H1 (cell line): ENCODE measurements at regions not wholly inside any gene's neighbourhood (a gene's known extent, or its start where the extent isn't known, plus 50 kb on each side); places are given as distances from the start of the nearest gene placed in this dataset.

ENCODE experiments used
- CTCF ChIA-PET: fragments of 300-600 bp; sonication (Branson Sonifier 250); formaldehyde crosslinking; loops from one replicate; lab custom pipeline; 2021; ENCODE audit not compliant: partially characterized antibody; lab: Charles Lee
- POLR2A ChIA-PET: fragments of 300-600 bp; sonication (Branson Sonifier 250); formaldehyde crosslinking; loops from one replicate; lab custom pipeline; 2021; ENCODE audit warnings: inconsistent platforms; ENCODE audit not compliant: partially characterized antibody; lab: Charles Lee
- DNase-seq, 2 experiments: peaks; one replicate each; pipeline versions ENCODE4 v3.0.0 to v3.0.0-alpha.2; 2010 to 2022; ENCODE audit warnings: low spot score in 2 of 2, low read depth in 1 of 2, mixed read lengths in 1 of 2
- FAIRE-seq: peaks from 2 replicates; lab custom pipeline; 2011; peaks lifted over from hg19 to GRCh38; lab: Jason Lieb, UNC
- H2AFZ ChIP-seq: 2 replicates; pipeline ENCODE4 v1.8.1; 2012; ENCODE audit warnings: low read length, inconsistent platforms
- H2AK5ac ChIP-seq: 2 replicates; pipeline ENCODE4 v1.6.1; 2013; ENCODE audit warnings: low read depth, low read length
- H2BK120ac ChIP-seq: replicated peaks from 2 replicates; pipeline ENCODE3; 2013; ENCODE audit warnings: low read depth, low read length, inconsistent platforms
- H2BK12ac ChIP-seq: 2 replicates; pipeline ENCODE4 v1.6.1; 2013; ENCODE audit warnings: low read depth, low read length
- H2BK15ac ChIP-seq: 2 replicates; pipeline ENCODE4 v1.6.1; 2013; ENCODE audit warnings: low read length
- H2BK20ac ChIP-seq: 2 replicates; pipeline ENCODE4 v1.6.1; 2013; ENCODE audit warnings: low read length
- H2BK5ac ChIP-seq: 2 replicates; pipeline ENCODE4 v1.6.1; 2013; ENCODE audit warnings: low read depth, low read length
- H3K14ac ChIP-seq: 2 replicates; pipeline ENCODE4 v1.6.1; 2013; ENCODE audit warnings: inconsistent platforms; ENCODE audit not compliant: insufficient read length
- H3K18ac ChIP-seq: 2 replicates; pipeline ENCODE4 v1.6.1; 2013; ENCODE audit warnings: low read length; ENCODE audit errors: extremely low read depth
- H3K23ac ChIP-seq: 2 replicates; pipeline ENCODE4 v1.6.1; 2013; ENCODE audit warnings: inconsistent platforms; ENCODE audit not compliant: insufficient read length
- H3K23me2 ChIP-seq: 2 replicates; pipeline ENCODE4 v1.6.1; 2013; ENCODE audit warnings: low read depth, low read length
- H3K27ac ChIP-seq: 2 replicates; pipeline ENCODE4 v1.6.1; 2011; ENCODE audit warnings: low read depth, low read length, inconsistent platforms
- H3K27me3 ChIP-seq, 4 experiments: replicated peaks in 1 of 4; 1 replicate in 1 of 4; 2 replicates in 3 of 4; pipeline versions ENCODE4 v1.6.1 to v1.8.1; 2011 to 2013; ENCODE audit warnings: low read length in 3 of 4, mild to moderate bottlenecking in 3 of 4, inconsistent platforms in 2 of 4, mixed read lengths in 2 of 4, moderate library complexity in 1 of 4; ENCODE audit not compliant: control insufficient read depth in 3 of 4, insufficient read depth in 3 of 4; ENCODE audit errors: extremely low read depth in 1 of 4
- H3K36me3 ChIP-seq, 4 experiments: 2 replicates each; pipeline versions ENCODE4 v1.6.1 to v1.8.1; 2011 to 2013; ENCODE audit warnings: mild to moderate bottlenecking in 4 of 4, low read length in 3 of 4, moderate library complexity in 2 of 4, control low read depth in 1 of 4, inconsistent platforms in 1 of 4; ENCODE audit not compliant: insufficient read depth in 4 of 4, control insufficient read depth in 2 of 4
- H3K4ac ChIP-seq: replicated peaks from 2 replicates; pipeline ENCODE3; 2013; ENCODE audit warnings: low read length, low read depth, mixed read lengths, inconsistent platforms; ENCODE audit not compliant: insufficient read length
- H3K4me1 ChIP-seq, 4 experiments: replicated peaks in 1 of 4; 1 replicate in 1 of 4; 2 replicates in 3 of 4; pipeline versions ENCODE4 v1.6.1 to v1.8.1; 2011 to 2013; ENCODE audit warnings: low read length in 3 of 4, inconsistent platforms in 2 of 4, mixed read lengths in 1 of 4; ENCODE audit not compliant: insufficient read depth in 4 of 4, control insufficient read depth in 3 of 4
- H3K4me2 ChIP-seq, 2 experiments: 2 replicates each; pipeline versions ENCODE4 v1.6.1 to v1.8.1; 2011 to 2013; ENCODE audit warnings: low read depth in 2 of 2, low read length in 2 of 2, control low read depth in 1 of 2, inconsistent platforms in 1 of 2, mild to moderate bottlenecking in 1 of 2; ENCODE audit not compliant: insufficient read depth in 1 of 2
- H3K4me3 ChIP-seq, 4 experiments: fragments of 200-600, 300-600 bp in 1 of 4; sonication (generic), shearing (Covaris generic), sonication (Bioruptor Twin) in 1 of 4; 2 replicates each; pipeline versions ENCODE4 v1.5.1 to v1.8.1; 2011 to 2016; ENCODE audit warnings: low read length in 4 of 4, low read depth in 3 of 4, control low read depth in 2 of 4, inconsistent platforms in 2 of 4, mild to moderate bottlenecking in 2 of 4, mixed read lengths in 1 of 4, moderate library complexity in 1 of 4; ENCODE audit not compliant: insufficient read depth in 2 of 4; ENCODE audit errors: extremely low read depth in 1 of 4
- H3K56ac ChIP-seq: replicated peaks from 2 replicates; pipeline ENCODE3; 2013; ENCODE audit warnings: low read depth, mild to moderate bottlenecking, mixed read lengths, low read length, inconsistent platforms; ENCODE audit not compliant: insufficient read length
- H3K79me1 ChIP-seq: 2 replicates; pipeline ENCODE4 v1.6.1; 2013; ENCODE audit warnings: low read depth, low read length, control low read depth
- H3K79me2 ChIP-seq, 2 experiments: 2 replicates each; pipeline versions ENCODE4 v1.6.1 to v1.8.1; 2012 to 2013; ENCODE audit warnings: low read length in 2 of 2, mild to moderate bottlenecking in 2 of 2, inconsistent platforms in 1 of 2; ENCODE audit not compliant: insufficient read depth in 2 of 2, control insufficient read depth in 1 of 2
- H3K9ac ChIP-seq, 4 experiments: replicated peaks in 1 of 4; 1 replicate in 1 of 4; 2 replicates in 3 of 4; pipeline versions ENCODE4 v1.6.1 to v1.8.1; 2011 to 2013; ENCODE audit warnings: low read depth in 3 of 4, low read length in 3 of 4, control low read depth in 2 of 4, mild to moderate bottlenecking in 2 of 4, moderate library complexity in 2 of 4, inconsistent platforms in 1 of 4; ENCODE audit errors: extremely low read depth in 1 of 4
- H3K9me3 ChIP-seq, 2 experiments: 2 replicates each; pipeline versions ENCODE4 v1.6.1 to v1.8.1; 2012 to 2013; ENCODE audit warnings: mild to moderate bottlenecking in 2 of 2, moderate library complexity in 2 of 2, control low read depth in 1 of 2, inconsistent platforms in 1 of 2, low read depth in 1 of 2, low read length in 1 of 2, mixed read lengths in 1 of 2; ENCODE audit not compliant: insufficient read depth in 2 of 2
- H4K20me1 ChIP-seq, 2 experiments: replicated peaks in 1 of 2; 2 replicates each; pipeline versions ENCODE3 to v1.8.1; 2011 to 2013; ENCODE audit warnings: inconsistent platforms in 2 of 2, low read length in 2 of 2, mild to moderate bottlenecking in 1 of 2; ENCODE audit not compliant: insufficient read depth in 2 of 2, control insufficient read depth in 1 of 2
- H4K5ac ChIP-seq: 2 replicates; pipeline ENCODE4 v1.6.1; 2013; ENCODE audit warnings: low read length, low read depth, mixed read lengths, inconsistent platforms; ENCODE audit not compliant: insufficient read length
- H4K8ac ChIP-seq: 2 replicates; pipeline ENCODE4 v1.8.0; 2013; ENCODE audit warnings: mild to moderate bottlenecking, moderate library complexity, low read length, inconsistent platforms; ENCODE audit not compliant: insufficient read depth; ENCODE audit errors: extremely low read depth
- H4K91ac ChIP-seq: replicated peaks from 2 replicates; pipeline ENCODE3; 2013; ENCODE audit warnings: low read length, mixed read lengths, inconsistent platforms; ENCODE audit not compliant: insufficient read length
- CBX5 ChIP-seq: fragments of 300-800, 300-1000 bp; sonication (generic); IDR thresholded peaks from 2 replicates; pipeline ENCODE4 v1.7.1; 2016; ENCODE audit warnings: antibody characterized with exemption, low read length, low read depth
- CEBPB ChIP-seq: IDR thresholded peaks from 2 replicates; pipeline ENCODE4 v1.6.1; 2012; ENCODE audit warnings: low read depth, low read length
- CTCF ChIP-seq, 3 experiments: IDR thresholded peaks; 1 replicate in 2 of 3; 2 replicates in 1 of 3; pipeline versions ENCODE4 v1.5.1 to v1.6.1; 2011; ENCODE audit warnings: low read length in 3 of 3, mild to moderate bottlenecking in 3 of 3, inconsistent platforms in 2 of 3, low read depth in 1 of 3, moderate library complexity in 1 of 3; ENCODE audit not compliant: insufficient read depth in 1 of 3; ENCODE audit errors: control extremely low read depth in 1 of 3
- E2F6 ChIP-seq: IDR thresholded peaks from 2 replicates; pipeline ENCODE4 v1.6.1; 2012; ENCODE audit warnings: inconsistent platforms
- POLR2AphosphoS5 ChIP-seq: IDR thresholded peaks from 2 replicates; pipeline ENCODE4 v1.6.1; 2011; ENCODE audit warnings: low read depth, low read length
- SIN3A ChIP-seq, 2 experiments: IDR thresholded peaks in 1 of 2; conservative IDR thresholded peaks in 1 of 2; 2 replicates each; pipeline ENCODE4 v1.6.1; 2011 to 2012; ENCODE audit warnings: low read length in 2 of 2, improper control_type of control experiment in 1 of 2, low read depth in 1 of 2, mild to moderate bottlenecking in 1 of 2
- SIRT6 ChIP-seq: IDR thresholded peaks from one replicate; pipeline ENCODE4 v1.7.1; 2012; ENCODE audit warnings: low read length, inconsistent platforms
- SIX5 ChIP-seq: IDR thresholded peaks from 2 replicates; pipeline ENCODE4 v1.6.1; 2011; ENCODE audit warnings: mild to moderate bottlenecking, low read depth, low read length
- SP4 ChIP-seq: IDR thresholded peaks from 2 replicates; pipeline ENCODE4 v1.6.1; 2012; ENCODE audit warnings: low read length, inconsistent platforms

GRCh38 chr10:85532773-85533172 is 833.8 kb downstream of the GRID1 start (continued):
- no peak for TF ChIP-seq SIN3A (conservative IDR thresholded peaks at IDR 0.05 in 1 of 2, IDR thresholded peaks at IDR 0.05 in 1 of 2; ENCODE audit: low read depth in 1 of 2, low read length in 2 of 2)

- no peak overlapping the region for H2BK5ac ChIP-seq
- no peak overlapping the region for H4K5ac ChIP-seq
- DNase-seq = no peak
- no peak overlapping the region for H2BK120ac ChIP-seq
- no peak overlapping the region for H4K8ac ChIP-seq
- H3K4ac ChIP-seq = no peak overlapping the region
- no peaks in the 10 kb centered on the region for H3K9me3 ChIP-seq
- FAIRE-seq = no peak
- H3K27ac ChIP-seq = no peak overlapping the region
- H3K36me3 ChIP-seq = no peaks in the 10 kb centered on the region
- H3K23me2 ChIP-seq = no peaks in the 10 kb centered on the region
- POLR2A ChIA-PET = no interaction called here
- no peak overlapping the region for H2AK5ac ChIP-seq
- no peaks in the 10 kb centered on the region for H4K20me1 ChIP-seq
- H3K4me3 ChIP-seq = no peak overlapping the region
- no peak overlapping the region for H3K23ac ChIP-seq
- H3K14ac ChIP-seq = no peak overlapping the region
- H4K91ac ChIP-seq = no peak overlapping the region
- no peak overlapping the region for H2BK12ac ChIP-seq
- CTCF ChIA-PET = interaction anchor here (0.9 to 1.5 kb wide), 4 partner anchors 9 to 460 kb away, joined by 3 to 4 read pairs (median 3); no protein-coding TSS in a partner anchor
- no peaks in the 10 kb centered on the region for H3K79me1 ChIP-seq
- H3K4me2 ChIP-seq = no peak overlapping the region
- no peak overlapping the region for H3K9ac ChIP-seq
- H3K79me2 ChIP-seq = no peaks in the 10 kb centered on the region
- H2BK20ac ChIP-seq = no peak overlapping the region
- H3K27me3 ChIP-seq = no peaks in the 10 kb centered on the region
- peaks cover 0 to 3% (median 0%) of the 10 kb centered on the region in 4 experiments; a peak in 2 of 7 replicates for H3K4me1 ChIP-seq
- H3K56ac ChIP-seq = no peak overlapping the region
- no peak overlapping the region for H2BK15ac ChIP-seq
- TF ChIP-seq SIX5 = no peak
- TF ChIP-seq SIRT6 = no peak
- no peak for TF ChIP-seq CBX5
- no peak for TF ChIP-seq SP4
- no peak for TF ChIP-seq E2F6
- no peak for TF ChIP-seq POLR2AphosphoS5
- no peak for TF ChIP-seq CEBPB
- no peak for TF ChIP-seq CTCF (IDR thresholded peaks at IDR 0.05; ENCODE audit: control extremely low read depth in 1 of 3, insufficient read depth in 1 of 3, low read depth in 1 of 3, low read length in 3 of 3)
- no peak overlapping the region for H2AFZ ChIP-seq
- H3K18ac ChIP-seq = no peak overlapping the region
Observed at GRCh38 chr10:85535926-85536325, 830.7 kb downstream of the GRID1 start.
